HG03520 (cell line): ENCODE measurements at regions not wholly inside any gene's neighbourhood (a gene's known extent, or its start where the extent isn't known, plus 50 kb on each side); places are given as distances from the start of the nearest gene placed in this dataset.
A peak's percentile ranks its signal among the peaks of the same experiment; 100 is the strongest.
"Not testable (repeated sequence)": the region's sequence is repeated elsewhere in the genome, so short reads cannot be mapped to it uniquely, and the experiment has no call there.

Source experiments
- ATAC-seq: cut with Tn5 transposase; IDR thresholded peaks from one replicate; pipeline ENCODE4 v1.9.1; 2021; ENCODE audit warnings: mild to moderate bottlenecking, moderate library complexity; ENCODE audit not compliant: unreplicated experiment

DNA sequence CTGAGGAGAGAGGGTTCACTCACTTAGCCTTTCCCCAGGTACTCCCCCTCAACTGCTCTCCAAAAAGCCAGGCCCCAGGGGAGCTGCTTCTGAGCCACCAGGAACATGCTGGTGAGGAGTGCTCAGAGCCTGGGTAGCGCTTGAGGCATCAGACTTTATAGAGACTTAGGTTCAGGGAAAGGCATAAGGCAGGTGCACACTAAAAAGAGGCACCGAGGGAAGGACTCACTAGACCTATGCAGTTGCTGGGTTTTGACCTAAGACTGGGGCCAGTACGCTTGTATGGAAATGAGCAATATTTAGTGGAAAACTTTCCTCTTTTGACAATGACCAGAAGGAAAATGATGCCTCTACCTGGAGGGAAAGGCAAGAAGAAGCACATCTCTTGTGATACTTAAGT, 589.1 kb downstream of the RPIA start:
- not testable (repeated sequence) for ATAC-seq

DNA sequence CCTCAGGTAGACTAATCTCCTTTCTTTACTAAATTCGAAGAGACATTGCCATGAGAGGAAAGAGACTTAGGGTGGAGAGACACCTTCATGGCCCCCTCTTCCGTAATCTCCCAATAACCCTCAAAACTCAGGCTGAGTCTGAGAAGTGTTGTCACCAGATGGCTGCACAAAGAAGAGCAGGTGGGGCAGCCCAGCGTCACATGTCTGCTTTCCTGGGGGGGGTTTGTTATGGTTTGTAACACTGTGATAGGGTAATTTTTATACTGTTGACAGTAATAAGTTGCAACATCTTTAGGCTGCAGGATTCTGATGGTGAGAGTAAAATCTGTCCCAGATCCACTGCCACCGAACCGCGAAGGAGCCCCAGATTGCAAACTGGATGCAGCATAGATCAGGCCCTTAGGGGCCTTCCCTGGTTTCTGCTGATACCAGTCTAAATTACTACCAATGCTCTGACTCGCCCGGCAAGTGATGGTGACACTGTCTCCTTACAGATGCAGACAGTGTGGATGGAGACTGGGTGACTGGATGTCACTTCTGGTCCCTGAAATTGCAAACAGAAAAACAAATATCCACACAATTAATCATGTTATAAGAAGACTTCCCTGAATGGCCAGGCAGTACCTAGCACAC, 595.1 kb downstream of the RPIA start:
- ATAC-seq: not testable (repeated sequence)

DNA sequence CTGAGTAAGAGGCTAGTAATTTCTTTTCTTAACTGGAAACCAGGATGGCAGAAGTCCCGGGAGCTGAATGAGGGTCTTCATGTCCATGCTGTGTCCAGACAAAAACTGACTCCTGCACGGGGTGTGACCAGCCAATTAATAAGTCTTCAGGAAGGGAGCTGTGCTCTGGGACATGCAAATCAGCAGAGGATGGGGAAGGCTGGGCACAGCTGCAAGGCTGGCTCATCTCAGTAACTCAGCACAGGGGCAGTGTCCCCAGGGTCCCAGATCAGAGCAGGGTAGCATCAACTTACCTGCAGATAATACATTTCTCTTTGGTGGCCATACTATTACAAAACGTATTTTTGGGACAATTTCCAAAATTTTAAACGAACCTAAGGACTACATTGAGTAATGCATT, 595.6 kb downstream of the RPIA start:
- not testable (repeated sequence) for ATAC-seq

DNA sequence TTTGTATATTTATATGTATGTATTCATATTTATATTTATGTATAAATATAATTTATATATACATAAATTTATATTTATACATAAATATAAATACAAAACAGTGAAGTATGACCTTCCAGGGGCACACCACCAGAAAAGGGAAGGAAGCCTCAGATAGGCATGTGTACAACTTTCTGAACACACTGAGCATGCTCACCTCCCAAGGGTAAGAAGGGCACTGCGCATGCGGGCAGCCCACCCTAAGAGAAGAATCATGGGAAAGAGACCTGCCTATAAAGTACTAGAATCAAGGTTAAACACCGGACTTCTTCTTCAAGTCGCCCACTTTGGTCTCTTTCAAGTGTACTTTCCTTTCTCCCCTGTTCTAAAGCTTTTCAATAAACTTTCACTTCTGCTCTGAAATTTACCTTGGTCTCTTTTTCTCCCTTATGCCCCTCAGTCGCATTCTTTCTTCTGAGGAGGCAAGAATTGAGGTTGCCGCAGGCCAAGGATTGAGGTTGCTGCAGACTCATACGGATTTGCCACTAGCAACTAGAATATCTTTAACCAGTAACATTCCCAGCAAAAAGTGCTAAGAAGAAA, 600.3 kb downstream of the RPIA start:
- ATAC-seq: not testable (repeated sequence)

DNA sequence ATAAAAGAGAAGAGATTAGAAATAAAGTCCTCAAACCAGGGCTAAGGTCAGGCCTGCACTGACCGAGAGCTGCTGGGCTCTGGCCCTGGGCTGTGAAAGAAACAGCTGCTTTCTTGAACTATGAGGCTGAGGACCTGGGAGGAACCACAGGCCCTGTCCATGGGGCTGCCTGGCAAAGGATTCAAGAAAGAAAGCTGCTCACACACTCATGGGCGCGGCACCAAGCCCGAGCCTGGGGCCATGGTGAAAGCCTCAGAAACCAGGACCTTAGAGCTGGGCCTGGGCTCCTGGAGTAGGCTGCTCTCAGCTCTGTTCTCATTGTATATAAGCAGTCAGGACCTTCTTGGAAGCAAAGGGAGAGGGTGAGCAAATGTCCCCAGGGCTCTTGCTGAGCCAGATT, 601.9 kb downstream of the RPIA start:
- ATAC-seq: not testable (repeated sequence)

DNA sequence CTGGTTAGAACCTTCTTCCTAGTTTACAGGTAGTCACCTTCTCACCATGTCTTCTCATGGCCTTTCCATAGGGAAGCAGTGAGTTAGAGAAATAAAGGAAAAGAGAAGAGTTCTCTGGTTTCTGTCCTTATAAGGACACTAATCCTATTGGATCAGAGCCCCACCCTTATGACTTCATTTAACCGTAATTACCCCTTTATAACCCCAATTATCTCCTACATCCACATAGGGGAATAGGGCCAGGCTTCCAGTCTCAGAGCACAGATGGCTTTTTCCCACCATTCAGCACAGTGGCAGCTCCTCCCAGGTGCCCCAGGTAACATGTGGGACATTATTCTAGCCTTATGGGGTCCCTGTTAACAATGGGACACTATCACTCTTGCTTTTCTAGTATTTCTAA, 602.9 kb downstream of the RPIA start:
- not testable (repeated sequence) for ATAC-seq

DNA sequence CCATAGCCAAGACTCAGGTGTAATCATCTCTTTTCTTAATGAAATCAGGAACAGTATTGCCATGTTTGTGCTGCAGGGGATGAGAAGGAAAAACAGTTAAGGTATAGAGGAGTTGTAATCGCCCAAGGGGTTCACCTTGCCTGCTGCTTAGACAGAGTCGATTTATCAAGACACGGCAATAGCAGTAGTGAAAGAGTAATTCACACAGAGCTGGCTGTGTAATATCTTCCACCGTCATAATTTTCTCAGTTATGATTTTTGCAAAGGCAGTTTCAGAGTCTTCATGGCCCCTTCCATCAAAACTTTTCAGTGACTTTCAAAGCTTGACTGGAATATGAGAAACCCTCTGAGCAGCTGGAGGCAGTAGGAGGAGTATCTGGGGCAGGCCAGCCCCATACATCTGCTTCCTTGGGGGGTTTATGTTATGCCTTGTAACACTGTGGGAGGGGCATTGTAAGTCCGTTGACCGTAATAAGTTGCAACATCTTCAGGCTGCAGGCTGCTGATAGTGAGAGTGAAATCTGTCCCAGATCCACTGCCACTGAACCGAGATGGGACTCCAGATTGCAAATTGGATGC, 605.4 kb downstream of the RPIA start:
- ATAC-seq: not testable (repeated sequence)

DNA sequence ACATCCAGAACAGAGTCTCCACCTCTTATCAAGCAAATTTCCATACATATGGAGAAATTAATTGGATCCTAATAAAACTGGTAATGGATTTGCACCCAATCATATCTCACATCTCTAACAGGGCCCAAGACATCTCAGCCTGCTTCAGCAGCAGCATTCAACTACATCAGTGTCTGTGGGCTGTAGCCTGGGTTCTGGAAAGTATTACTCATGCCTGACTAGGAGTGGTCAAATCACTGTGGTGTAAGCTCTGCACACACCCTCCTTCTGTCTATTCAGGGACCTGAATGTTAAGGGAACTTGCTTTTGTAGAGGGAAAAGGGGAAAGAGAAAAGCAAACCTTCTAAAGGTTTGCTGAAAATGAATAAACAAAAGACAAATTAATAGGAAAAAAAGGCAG, 607.7 kb downstream of the RPIA start:
- ATAC-seq: peak; percentile 76

DNA sequence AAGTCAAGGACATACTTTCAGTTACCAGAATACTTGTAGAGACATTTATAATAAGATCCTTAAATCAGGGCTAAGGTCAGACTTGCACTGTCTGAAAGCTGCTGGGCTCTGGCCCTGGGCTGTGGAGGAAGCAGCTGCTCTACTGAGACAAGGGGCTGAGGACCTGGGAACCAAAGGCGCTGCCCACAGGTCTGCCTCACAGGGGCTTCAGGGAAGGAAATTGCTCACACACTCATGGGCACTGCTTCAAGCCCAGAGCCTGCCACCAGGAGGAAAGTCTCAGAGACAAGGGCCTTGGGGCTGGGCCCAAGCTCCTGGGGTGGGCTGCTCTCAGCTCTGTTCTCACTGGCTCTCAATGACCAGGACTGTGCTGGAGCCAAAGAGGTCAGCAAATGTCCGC, 614.1 kb downstream of the RPIA start:
- not testable (repeated sequence) for ATAC-seq

DNA sequence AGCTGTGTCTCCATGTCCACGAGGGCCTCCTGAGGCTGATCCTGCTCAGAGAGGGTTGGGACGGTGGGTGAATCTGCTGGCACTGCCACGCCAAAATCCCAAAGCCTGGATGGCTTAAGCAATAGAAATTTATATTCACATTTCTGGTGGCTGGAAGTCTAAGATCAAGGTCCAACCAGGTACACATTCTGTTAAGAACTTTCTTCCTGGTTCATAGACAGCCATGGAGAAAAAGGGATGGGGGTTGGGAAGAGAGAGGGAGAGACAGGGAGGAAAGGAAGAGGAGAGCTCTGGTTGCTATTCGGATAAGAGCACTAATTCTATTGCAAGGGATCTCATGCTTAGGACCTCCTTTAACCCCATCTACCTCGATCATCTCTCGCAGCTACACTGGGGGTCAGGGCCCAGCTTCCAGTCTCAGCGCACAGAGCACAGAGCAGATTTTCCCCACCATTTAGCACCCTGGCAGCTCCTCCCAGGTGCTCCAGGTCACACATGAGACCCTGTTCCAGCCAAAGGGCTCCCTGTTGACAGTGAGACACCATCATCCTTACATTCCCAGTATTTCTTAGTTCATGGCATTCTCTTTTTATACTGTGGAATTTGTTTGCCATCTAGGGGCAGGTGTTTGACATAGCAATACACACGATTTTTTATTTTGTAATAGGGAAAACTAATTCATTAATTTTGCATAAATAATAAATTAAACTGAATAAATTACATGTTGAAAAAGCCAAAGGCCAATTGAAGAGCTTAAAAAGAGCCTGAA, 615.6 kb downstream of the RPIA start:
- ATAC-seq: not testable (repeated sequence)

DNA sequence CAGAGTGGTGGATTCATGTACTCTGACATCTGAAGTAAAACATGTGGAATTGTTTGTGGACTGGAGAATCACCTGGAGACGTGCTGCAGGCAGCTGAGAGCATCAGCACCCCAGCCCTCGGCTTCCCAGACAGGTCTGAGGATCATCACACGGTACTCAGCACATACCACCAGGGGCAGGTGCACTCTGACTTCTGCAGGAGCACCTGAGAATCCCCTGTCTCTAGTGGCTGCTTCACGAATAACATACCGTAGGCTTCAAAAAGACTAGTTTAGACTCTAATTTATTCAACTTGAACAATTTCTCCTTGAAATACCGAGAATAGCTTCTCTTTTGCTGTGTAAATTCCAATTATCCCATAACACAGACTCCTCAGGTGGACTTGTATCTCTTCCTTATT, 627.5 kb downstream of the RPIA start:
- peak; percentile 53 for ATAC-seq

DNA sequence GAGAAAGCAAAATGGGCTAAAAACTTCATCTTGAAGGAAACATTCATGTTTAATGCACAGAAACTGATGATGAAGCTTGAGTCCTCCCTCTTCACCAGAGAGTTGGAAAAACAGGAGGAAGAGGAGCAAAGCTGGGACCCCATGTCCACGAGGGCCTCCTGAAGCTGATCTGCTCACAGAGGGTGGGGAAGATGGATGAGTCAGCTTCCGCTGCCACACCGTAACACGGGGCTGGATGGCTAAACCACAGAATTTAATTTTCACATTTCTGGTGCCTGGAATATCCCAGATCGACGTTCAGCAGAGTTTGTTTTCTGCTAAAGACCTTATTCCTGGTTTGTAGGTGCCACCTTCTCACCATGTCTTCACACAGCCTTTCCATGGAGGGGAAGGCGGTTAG, 634.4 kb downstream of the RPIA start:
- ATAC-seq: not testable (repeated sequence)

DNA sequence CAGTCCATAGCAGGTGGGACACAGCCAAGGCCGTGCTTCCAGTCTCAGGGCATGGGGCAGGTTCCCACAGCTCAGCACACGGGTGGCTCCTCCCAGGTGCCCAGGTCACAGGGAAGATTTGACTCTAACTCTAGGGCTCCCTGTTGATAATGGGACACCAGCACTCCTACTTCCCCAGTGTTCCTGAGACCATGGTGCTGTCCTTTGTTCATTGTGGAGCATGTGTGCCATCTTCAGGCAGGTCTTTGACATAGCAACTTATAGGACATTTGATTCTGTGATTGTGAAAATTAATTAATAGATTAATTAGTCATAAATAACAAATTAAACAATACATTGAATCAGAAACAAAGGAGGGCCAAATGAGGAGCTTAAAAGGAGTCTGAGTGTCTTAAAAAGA, 635.0 kb downstream of the RPIA start:
- ATAC-seq: not testable (repeated sequence)

DNA sequence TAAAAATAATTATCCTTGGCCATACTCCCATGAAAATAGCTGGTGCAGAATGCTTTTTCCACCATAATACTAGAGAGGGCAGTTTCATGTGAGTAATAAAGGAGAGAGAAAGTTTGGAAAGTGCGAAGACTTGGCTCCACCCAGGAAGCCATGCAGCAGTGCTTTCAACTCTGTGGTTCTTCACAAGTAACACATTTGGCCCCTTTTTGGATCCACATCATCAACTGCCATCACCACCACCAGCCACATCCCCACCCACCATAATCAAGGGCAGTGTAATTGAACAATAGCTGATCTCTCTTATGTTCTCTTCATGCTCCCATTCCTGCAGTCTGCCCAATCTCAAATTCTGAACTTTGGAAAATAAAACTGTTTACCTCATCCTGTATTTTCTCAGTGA, 637.3 kb downstream of the RPIA start:
- not testable (repeated sequence) for ATAC-seq
